ENCODE measurements at regions not wholly inside any gene's neighbourhood (a gene's known extent, or its start where the extent isn't known, plus 50 kb on each side); places are given as distances from the start of the nearest gene placed in this dataset.

DNA sequence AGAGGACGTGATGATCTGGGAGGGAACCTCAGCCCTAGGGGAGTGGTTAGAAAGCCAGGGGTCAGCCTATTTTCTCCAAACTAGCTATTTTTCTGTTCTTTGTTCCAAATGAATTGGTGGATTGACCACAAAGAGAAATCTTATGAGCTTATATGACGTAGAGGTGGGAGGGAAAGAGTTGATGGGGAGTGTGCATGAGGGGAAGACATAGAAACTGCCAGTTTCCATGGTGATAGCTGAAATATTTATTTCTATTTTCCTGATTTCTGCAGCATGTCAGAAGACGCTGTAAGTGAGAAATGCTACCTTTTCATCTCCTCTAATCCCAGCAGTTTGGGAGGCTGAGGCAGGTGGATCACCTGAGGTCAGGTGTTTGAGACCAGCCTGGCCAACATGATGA, 51.4 kb upstream of the CISTR start:
- Mint-ChIP-seq H3K36me3 (ENCODE audit: low read depth) (no peaks in the 10 kb centered on the region), H3K27me3 (peaks cover 17% of the 10 kb centered on the region), H3K4me1 (no peaks in the 10 kb centered on the region), H3K27ac (no peak overlapping the region), H3K9me3 (no peaks in the 10 kb centered on the region), H3K4me3 (no peak overlapping the region)
- ATAC-seq (ENCODE audit: low read depth) (no peak), DNase-seq (no peak)
- intact Hi-C loops (cut with micrococcal nuclease), result no loop called here
- TF ChIP-seq, protein P1, sequence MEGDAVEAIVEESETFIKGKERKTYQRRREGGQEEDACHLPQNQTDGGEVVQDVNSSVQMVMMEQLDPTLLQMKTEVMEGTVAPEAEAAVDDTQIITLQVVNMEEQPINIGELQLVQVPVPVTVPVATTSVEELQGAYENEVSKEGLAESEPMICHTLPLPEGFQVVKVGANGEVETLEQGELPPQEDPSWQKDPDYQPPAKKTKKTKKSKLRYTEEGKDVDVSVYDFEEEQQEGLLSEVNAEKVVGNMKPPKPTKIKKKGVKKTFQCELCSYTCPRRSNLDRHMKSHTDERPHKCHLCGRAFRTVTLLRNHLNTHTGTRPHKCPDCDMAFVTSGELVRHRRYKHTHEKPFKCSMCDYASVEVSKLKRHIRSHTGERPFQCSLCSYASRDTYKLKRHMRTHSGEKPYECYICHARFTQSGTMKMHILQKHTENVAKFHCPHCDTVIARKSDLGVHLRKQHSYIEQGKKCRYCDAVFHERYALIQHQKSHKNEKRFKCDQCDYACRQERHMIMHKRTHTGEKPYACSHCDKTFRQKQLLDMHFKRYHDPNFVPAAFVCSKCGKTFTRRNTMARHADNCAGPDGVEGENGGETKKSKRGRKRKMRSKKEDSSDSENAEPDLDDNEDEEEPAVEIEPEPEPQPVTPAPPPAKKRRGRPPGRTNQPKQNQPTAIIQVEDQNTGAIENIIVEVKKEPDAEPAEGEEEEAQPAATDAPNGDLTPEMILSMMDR (IDR thresholded peaks at IDR 0.05), result no peak
- POLR2A ChIA-PET, result no interaction called here
- CTCF ChIA-PET, result no interaction called here

DNA sequence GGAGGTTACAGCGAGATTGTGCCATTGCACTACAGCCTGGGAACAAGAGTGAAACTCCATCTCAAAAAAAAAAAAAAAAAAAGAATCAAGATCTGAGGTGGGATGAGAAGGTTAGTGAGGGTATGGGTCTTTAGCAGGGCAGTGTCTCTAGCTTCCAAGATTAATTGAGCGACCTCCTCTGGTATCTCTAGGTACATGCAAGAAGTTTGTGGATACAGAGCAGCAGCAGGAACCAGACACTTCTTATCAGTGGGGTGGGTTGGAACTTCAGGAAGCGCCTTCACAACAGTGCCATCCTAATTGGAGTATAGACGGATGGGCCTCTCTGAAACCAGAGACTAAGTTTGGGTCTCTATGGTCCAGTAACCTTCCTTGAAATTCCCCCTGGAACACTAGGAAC, 51.9 kb upstream of the CISTR start:
- TF ChIP-seq, protein P1 (IDR thresholded peaks at IDR 0.05), result no peak
- Mint-ChIP-seq H3K4me3 (no peak overlapping the region), H3K4me1 (no peaks in the 10 kb centered on the region), H3K36me3 (ENCODE audit: low read depth) (no peaks in the 10 kb centered on the region), H3K27ac (no peak overlapping the region), H3K9me3 (no peaks in the 10 kb centered on the region), H3K27me3 (peaks cover 17% of the 10 kb centered on the region)
- intact Hi-C loops (cut with micrococcal nuclease), result no loop called here
- ChIA-PET CTCF (no interaction called here), POLR2A (no interaction called here)
- no peak for ATAC-seq (ENCODE audit: low read depth)
- no peak for DNase-seq

DNA sequence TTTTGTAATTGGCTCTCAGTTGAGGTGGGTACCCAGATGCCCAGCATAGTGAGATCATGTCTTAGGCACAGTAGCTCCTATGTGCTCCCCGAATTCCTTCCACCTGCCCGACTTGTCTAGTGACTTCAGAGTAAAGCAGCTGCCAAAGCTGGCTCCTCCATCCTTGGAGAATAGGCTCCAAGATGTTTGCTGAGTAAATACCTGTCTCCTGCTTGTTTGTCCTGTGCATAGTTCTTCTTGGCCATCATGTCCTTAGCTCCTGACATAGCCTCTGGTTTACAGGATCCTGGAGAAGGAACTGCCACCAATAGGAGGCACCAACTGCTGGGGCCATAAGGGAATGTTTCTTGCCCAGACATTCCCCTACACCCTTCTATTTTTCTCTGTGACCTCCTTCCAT, 52.6 kb upstream of the CISTR start:
- no peak overlapping the region for H3K4me3 Mint-ChIP-seq
- TF ChIP-seq, protein P1 (IDR thresholded peaks at IDR 0.05), result no peak
- H3K9me3 Mint-ChIP-seq, result no peaks in the 10 kb centered on the region
- no peak overlapping the region for H3K27ac Mint-ChIP-seq
- no peaks in the 10 kb centered on the region for H3K4me1 Mint-ChIP-seq
- intact Hi-C loops (cut with micrococcal nuclease), result no loop called here
- POLR2A ChIA-PET, result no interaction called here
- CTCF ChIA-PET, result no interaction called here
- H3K36me3 Mint-ChIP-seq (ENCODE audit: low read depth), result no peaks in the 10 kb centered on the region
- no peak for DNase-seq
- no peak for ATAC-seq (ENCODE audit: low read depth)
- peaks cover 13% of the 10 kb centered on the region for H3K27me3 Mint-ChIP-seq

DNA sequence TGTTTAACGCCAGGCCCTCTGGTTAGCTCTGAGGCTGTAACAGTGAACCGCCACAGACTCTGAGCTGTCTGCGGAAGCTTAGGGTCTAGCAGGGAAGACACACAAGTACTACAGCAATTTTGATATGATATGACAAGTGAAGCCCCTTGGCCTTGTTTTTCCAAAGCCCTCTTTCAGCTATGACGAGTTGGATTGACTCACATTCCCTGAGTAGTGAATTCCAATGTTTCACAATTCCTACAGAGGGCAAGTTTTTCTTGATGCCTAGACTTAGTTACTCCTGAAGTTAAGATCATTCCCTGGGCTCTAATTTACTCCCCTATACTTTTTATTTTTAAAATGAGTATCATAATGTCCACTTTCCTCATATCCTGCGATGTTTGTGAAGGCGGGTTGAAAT, 53.3 kb upstream of the CISTR start:
- Mint-ChIP-seq H3K36me3 (ENCODE audit: low read depth) (no peaks in the 10 kb centered on the region), H3K27me3 (peaks cover 12% of the 10 kb centered on the region), H3K4me1 (no peaks in the 10 kb centered on the region), H3K9me3 (no peaks in the 10 kb centered on the region), H3K4me3 (no peak overlapping the region), H3K27ac (no peak overlapping the region)
- CTCF ChIA-PET, result no interaction called here
- no peak for ATAC-seq (ENCODE audit: low read depth)
- TF ChIP-seq, protein P1 (IDR thresholded peaks at IDR 0.05), result no peak
- no peak for DNase-seq
- POLR2A ChIA-PET, result no interaction called here
- intact Hi-C loops (cut with micrococcal nuclease), result no loop called here

DNA sequence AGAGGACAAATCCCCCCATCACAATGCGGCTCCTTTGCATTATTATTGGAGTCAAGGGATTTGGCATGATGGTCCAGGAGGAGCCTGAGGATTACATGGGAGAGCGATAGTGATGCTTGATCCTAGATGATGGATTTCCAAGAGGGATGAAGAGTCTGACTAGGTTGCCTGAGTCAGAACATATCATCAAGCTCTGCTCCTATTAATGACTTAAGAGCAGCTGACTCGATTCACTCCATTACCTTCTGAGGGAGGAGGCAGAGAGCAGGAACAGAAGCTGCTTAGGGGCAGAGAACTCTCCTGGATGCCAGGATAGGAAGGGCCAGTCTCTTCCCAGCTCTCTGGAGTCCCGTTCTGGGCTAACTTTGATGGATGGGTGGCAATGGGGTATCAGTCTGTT, 54.0 kb upstream of the CISTR start:
- Mint-ChIP-seq H3K27me3 (peaks cover 12% of the 10 kb centered on the region), H3K4me3 (no peak overlapping the region), H3K27ac (no peak overlapping the region), H3K36me3 (ENCODE audit: low read depth) (no peaks in the 10 kb centered on the region), H3K9me3 (no peaks in the 10 kb centered on the region), H3K4me1 (no peaks in the 10 kb centered on the region)
- intact Hi-C loops (cut with micrococcal nuclease), result no loop called here
- DNase-seq, result no peak
- TF ChIP-seq, protein P1 (IDR thresholded peaks at IDR 0.05), result no peak
- no peak for ATAC-seq (ENCODE audit: low read depth)
- ChIA-PET CTCF (no interaction called here), POLR2A (no interaction called here)

All from activated B cell treated with CpG ODN at 0.5 μM for 24 hours (primary cell).